ENCODE measurements at regions not wholly inside any gene's neighbourhood (a gene's known extent, or its start where the extent isn't known, plus 50 kb on each side); places are given as distances from the start of the nearest gene placed in this dataset.

DNA sequence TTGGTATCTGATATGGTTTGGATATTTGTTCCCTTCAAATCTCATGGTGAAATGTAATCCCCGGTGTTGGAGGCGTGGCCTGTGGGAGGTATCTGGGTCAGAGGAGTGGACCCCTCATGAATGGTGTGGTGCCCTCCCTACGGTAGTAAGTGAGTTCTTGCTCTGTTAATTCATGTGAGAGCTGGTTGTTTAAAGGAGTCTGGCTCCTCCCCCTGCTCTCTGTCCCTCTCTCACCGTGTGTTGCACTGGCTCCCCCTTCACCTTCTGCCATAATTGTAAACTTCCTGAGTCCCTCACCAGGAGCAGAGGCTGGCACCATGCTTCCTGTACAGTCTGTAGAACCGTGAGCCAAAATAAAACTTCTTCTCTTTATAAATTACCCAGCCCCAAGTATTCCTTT lies 246.9 kb upstream of the AGTR1 start:
- no peaks in the 10 kb centered on the region for H3K27me3 ChIP-seq (replicated peaks in 1 of 2; ENCODE audit: control insufficient read depth in 2 of 2, insufficient read depth in 2 of 2, low read length in 1 of 2)
- no peak overlapping the region for H3K27ac ChIP-seq (ENCODE audit: control insufficient read depth, insufficient read depth)
- no peak overlapping the region for H3K4me2 ChIP-seq (ENCODE audit: control insufficient read depth, insufficient read depth)
- H3K36me3 ChIP-seq (ENCODE audit: control insufficient read depth in 2 of 2, insufficient read depth in 2 of 2, low read length in 1 of 2), result no peaks in the 10 kb centered on the region
- TF ChIP-seq POLR2A (IDR thresholded peaks at IDR 0.05; ENCODE audit: low read depth, low read length), result no peak
- FAIRE-seq, result no peak
- CTCF ChIA-PET, result interaction anchor here (0.6 to 1.7 kb wide), 2 partner anchors 12 to 248 kb away, joined by 3 to 5 read pairs; no protein-coding TSS in a partner anchor
- SMC1A ChIA-PET (ENCODE audit: uncharacterized antibody, unreplicated experiment), result interaction anchor here (0.6 to 1.0 kb wide), 3 partner anchors 9 to 1172 kb away, joined by 3 read pairs; no protein-coding TSS in a partner anchor
- POLR2A ChIA-PET, result no interaction called here
- peak; percentile 29 for ATAC-seq
- no peaks in the 10 kb centered on the region for H3K79me2 ChIP-seq (ENCODE audit: control insufficient read depth, insufficient read depth, low read length)
- H3K4me3 ChIP-seq, result no peak overlapping the region
- no peak for DNase-seq (ENCODE audit: low read depth, low spot score)
- no peaks in the 10 kb centered on the region for H3K4me1 ChIP-seq (ENCODE audit: control insufficient read depth, insufficient read depth, low read length)
- no peaks in the 10 kb centered on the region for H4K20me1 ChIP-seq (ENCODE audit: control insufficient read depth, insufficient read depth)
- no TSS peak for BruUV-seq (replicated peaks)
- no peak overlapping the region for H2AFZ ChIP-seq (ENCODE audit: control insufficient read depth, low read depth, low read length)
- in situ Hi-C loops (cut with MboI) (no loop called here), intact Hi-C loops (cut with micrococcal nuclease; ENCODE audit: unreplicated experiment) (no loop called here)
- RAD21 ChIA-PET (ENCODE audit: unreplicated experiment), result interaction anchor here (1.1 kb wide), 1 partner anchor 11 kb away, joined by 3 read pairs; no protein-coding TSS in a partner anchor
- no peak overlapping the region for H3K9ac ChIP-seq (ENCODE audit: control insufficient read depth, insufficient read depth, low read length)
- 29% methylated on average over 5 of the region's 5 CpGs for WGBS (ENCODE audit: insufficient coverage, insufficient replicate concordance, low lambda C conversion rate, missing lambda C conversion rate)
- no peaks in the 10 kb centered on the region for H3K9me3 ChIP-seq (replicated peaks; ENCODE audit: control insufficient read depth, insufficient read depth, low read length)

DNA sequence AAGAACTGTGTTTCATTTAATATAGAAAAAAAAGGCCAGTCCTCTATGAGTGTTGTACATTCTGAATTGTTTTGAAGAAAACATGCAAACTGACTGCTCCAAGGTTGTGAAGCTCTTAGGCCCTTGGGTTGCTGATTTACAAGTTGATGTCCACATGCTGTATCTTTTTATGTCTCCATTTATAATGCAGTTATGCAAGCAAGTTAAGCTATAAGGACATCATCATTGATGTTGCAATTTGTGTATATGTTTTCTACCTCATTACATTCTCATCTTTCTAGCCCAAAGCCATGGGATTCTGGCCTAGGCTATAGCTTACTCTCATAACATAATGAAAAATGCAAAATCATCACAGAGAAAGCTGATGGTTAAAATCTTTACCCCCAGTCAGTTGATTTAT lies 245.7 kb upstream of the AGTR1 start:
- H3K4me1 ChIP-seq (ENCODE audit: control insufficient read depth, insufficient read depth, low read length), result no peaks in the 10 kb centered on the region
- no TSS peak for BruUV-seq (replicated peaks)
- DNase-seq (ENCODE audit: low read depth, low spot score) (no peak), ATAC-seq (no peak), FAIRE-seq (no peak)
- intact Hi-C loops (cut with micrococcal nuclease; ENCODE audit: unreplicated experiment) (no loop called here), in situ Hi-C loops (cut with MboI) (no loop called here)
- no peaks in the 10 kb centered on the region for H3K9me3 ChIP-seq (replicated peaks; ENCODE audit: control insufficient read depth, insufficient read depth, low read length)
- H4K20me1 ChIP-seq (ENCODE audit: control insufficient read depth, insufficient read depth), result no peaks in the 10 kb centered on the region
- H2AFZ ChIP-seq (ENCODE audit: control insufficient read depth, low read depth, low read length), result no peak overlapping the region
- H3K79me2 ChIP-seq (ENCODE audit: control insufficient read depth, insufficient read depth, low read length), result no peaks in the 10 kb centered on the region
- H3K4me2 ChIP-seq (ENCODE audit: control insufficient read depth, insufficient read depth), result no peak overlapping the region
- ChIA-PET RAD21 (ENCODE audit: unreplicated experiment) (no interaction called here), CTCF (interaction anchor here (1.7 kb wide), 1 partner anchor 13 kb away, joined by 5 read pairs; no protein-coding TSS in a partner anchor), POLR2A (no interaction called here), SMC1A (ENCODE audit: uncharacterized antibody, unreplicated experiment) (interaction anchor here (1.0 kb wide), 1 partner anchor 72 kb away, joined by 3 read pairs; no protein-coding TSS in a partner anchor)
- TF ChIP-seq SUZ12 (IDR thresholded peaks at IDR 0.05; ENCODE audit: unreplicated experiment), result no peak
- TF ChIP-seq POLR2A (IDR thresholded peaks at IDR 0.05; ENCODE audit: low read depth, low read length), result no peak
- TF ChIP-seq TCF7 (IDR thresholded peaks at IDR 0.05; ENCODE audit: borderline replicate concordance), result no peak
- TF ChIP-seq JUND (IDR thresholded peaks at IDR 0.05; ENCODE audit: low read depth, low read length), result no peak
- TF ChIP-seq NRF1 (conservative IDR thresholded peaks at IDR 0.05; ENCODE audit: low read depth, low read length), result no peak
- no peak for TF ChIP-seq TCF3 (IDR thresholded peaks at IDR 0.05; ENCODE audit: borderline replicate concordance, insufficient read depth, low read depth, low read length)
- no peak for TF ChIP-seq PML (IDR thresholded peaks at IDR 0.05; ENCODE audit: low read length)
- no peak for TF ChIP-seq SMC3 (IDR thresholded peaks at IDR 0.05; ENCODE audit: borderline replicate concordance, low read length)
- no peak for TF ChIP-seq SMARCA5 (IDR thresholded peaks at IDR 0.05)
- TF ChIP-seq MEF2B (IDR thresholded peaks at IDR 0.05; ENCODE audit: partially characterized antibody, poor library complexity, severe bottlenecking), result no peak
- TF ChIP-seq, protein P1, sequence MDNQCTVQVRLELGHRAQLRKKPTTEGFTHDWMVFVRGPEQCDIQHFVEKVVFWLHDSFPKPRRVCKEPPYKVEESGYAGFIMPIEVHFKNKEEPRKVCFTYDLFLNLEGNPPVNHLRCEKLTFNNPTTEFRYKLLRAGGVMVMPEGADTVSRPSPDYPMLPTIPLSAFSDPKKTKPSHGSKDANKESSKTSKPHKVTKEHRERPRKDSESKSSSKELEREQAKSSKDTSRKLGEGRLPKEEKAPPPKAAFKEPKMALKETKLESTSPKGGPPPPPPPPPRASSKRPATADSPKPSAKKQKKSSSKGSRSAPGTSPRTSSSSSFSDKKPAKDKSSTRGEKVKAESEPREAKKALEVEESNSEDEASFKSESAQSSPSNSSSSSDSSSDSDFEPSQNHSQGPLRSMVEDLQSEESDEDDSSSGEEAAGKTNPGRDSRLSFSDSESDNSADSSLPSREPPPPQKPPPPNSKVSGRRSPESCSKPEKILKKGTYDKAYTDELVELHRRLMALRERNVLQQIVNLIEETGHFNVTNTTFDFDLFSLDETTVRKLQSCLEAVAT (IDR thresholded peaks at IDR 0.05), result no peak
- no peak for TF ChIP-seq TCF12 (IDR thresholded peaks at IDR 0.05; ENCODE audit: low read depth, low read length)
- TF ChIP-seq RAD51 (IDR thresholded peaks at IDR 0.05), result no peak
- TF ChIP-seq FOXM1 (IDR thresholded peaks at IDR 0.05; ENCODE audit: low read depth, low read length), result no peak
- no peak for TF ChIP-seq BMI1 (IDR thresholded peaks at IDR 0.05; ENCODE audit: borderline replicate concordance)
- H3K4me3 ChIP-seq, result no peak overlapping the region
- no peaks in the 10 kb centered on the region for H3K27me3 ChIP-seq (replicated peaks in 1 of 2; ENCODE audit: control insufficient read depth in 2 of 2, insufficient read depth in 2 of 2, low read length in 1 of 2)
- no peaks in the 10 kb centered on the region for H3K36me3 ChIP-seq (ENCODE audit: control insufficient read depth in 2 of 2, insufficient read depth in 2 of 2, low read length in 1 of 2)
- H3K9ac ChIP-seq (ENCODE audit: control insufficient read depth, insufficient read depth, low read length), result no peak overlapping the region
- no peak overlapping the region for H3K27ac ChIP-seq (ENCODE audit: control insufficient read depth, insufficient read depth)
